Esophagus muscularis mucosa (tissue), 3 donors: ENCODE measurements at regions not wholly inside any gene's neighbourhood (a gene's known extent, or its start where the extent isn't known, plus 50 kb on each side); places are given as distances from the start of the nearest gene placed in this dataset.

Source experiments
- EP300 ChIP-seq: sonication (generic); formaldehyde crosslinking; IDR thresholded peaks from one replicate; pipeline ENCODE4 v1.6.1; 2017; ENCODE audit warnings: antibody characterized with exemption
- POLR2AphosphoS5 ChIP-seq, 2 donors: sonication (generic); formaldehyde crosslinking; IDR thresholded peaks; one replicate each; pipeline ENCODE4 v1.6.1; 2017; ENCODE audit warnings: antibody characterized with exemption in 2 of 2

GRCh38 chr9:11003836-11004235 lies 391.0 kb upstream of the PTPRD start:
- TF ChIP-seq EP300 (no peak), POLR2AphosphoS5 (IDR thresholded peaks at IDR 0.05) (no peak)
